Hepatocyte (in vitro differentiated cells): ENCODE measurements at regions not wholly inside any gene's neighbourhood (a gene's known extent, or its start where the extent isn't known, plus 50 kb on each side); places are given as distances from the start of the nearest gene placed in this dataset.

Experiments
- DNase-seq: peaks from one replicate; pipeline ENCODE4 v3.0.0-alpha.2; 2016; ENCODE audit warnings: low spot score
- H2AFZ ChIP-seq: fragments of 200-600 bp; sonication (generic); 2 replicates; pipeline ENCODE4 v1.6.0; 2016; ENCODE audit warnings: antibody characterized with exemption, mild to moderate bottlenecking
- H3K27ac ChIP-seq: fragments of 200-600 bp; sonication (generic); 2 replicates; pipeline ENCODE4 v1.5.1; 2016; ENCODE audit warnings: mild to moderate bottlenecking
- H3K27me3 ChIP-seq: fragments of 200-600 bp; sonication (generic); 2 replicates; pipeline ENCODE4 v1.6.1; 2016
- H3K36me3 ChIP-seq: fragments of 200-600 bp; sonication (generic); replicated peaks from 2 replicates; pipeline ENCODE4 v1.5.1; 2016; ENCODE audit warnings: low read depth; ENCODE audit not compliant: insufficient read depth
- H3K4me1 ChIP-seq: fragments of 200-600 bp; sonication (generic); 2 replicates; pipeline ENCODE4 v1.5.1; 2016; ENCODE audit warnings: mild to moderate bottlenecking, moderate library complexity; ENCODE audit not compliant: insufficient read depth
- H3K4me2 ChIP-seq: fragments of 200-600 bp; sonication (generic); 2 replicates; pipeline ENCODE4 v1.6.0; 2016
- H3K4me3 ChIP-seq: fragments of 200-600 bp; sonication (generic); 2 replicates; pipeline ENCODE4 v1.5.1; 2016; ENCODE audit warnings: mild to moderate bottlenecking
- H3K79me2 ChIP-seq: fragments of 200-600 bp; sonication (generic); 2 replicates; pipeline ENCODE4 v1.6.0; 2017; ENCODE audit warnings: mild to moderate bottlenecking
- H3K9me2 ChIP-seq: fragments of 200-600 bp; sonication (generic); replicated peaks from 2 replicates; pipeline ENCODE4 v1.6.0; 2017; ENCODE audit warnings: mild to moderate bottlenecking; ENCODE audit not compliant: insufficient read depth
- H3K9me3 ChIP-seq: fragments of 200-600 bp; sonication (generic); 2 replicates; pipeline ENCODE4 v1.5.1; 2016; ENCODE audit warnings: low read depth, mild to moderate bottlenecking
- H4K20me1 ChIP-seq: fragments of 200-600 bp; sonication (generic); 2 replicates; pipeline ENCODE4 v1.6.0; 2016; ENCODE audit warnings: mild to moderate bottlenecking; ENCODE audit not compliant: insufficient read depth, poor library complexity, severe bottlenecking
- CTCF ChIP-seq: fragments of 200-600 bp; sonication (generic); IDR thresholded peaks from 2 replicates; pipeline ENCODE4 v1.5.1; 2016; ENCODE audit warnings: antibody characterized with exemption, mild to moderate bottlenecking; ENCODE audit not compliant: poor library complexity
- EZH2 ChIP-seq: fragments of 200-600 bp; sonication (generic); IDR thresholded peaks from 2 replicates; pipeline ENCODE4 v1.6.1; 2016; ENCODE audit warnings: antibody characterized with exemption, mild to moderate bottlenecking, borderline replicate concordance
- EZH2phosphoT487 ChIP-seq: fragments of 200-600 bp; sonication (generic); IDR thresholded peaks from one replicate; pipeline ENCODE4 v1.6.1; 2018; ENCODE audit warnings: antibody characterized with exemption, mild to moderate bottlenecking, low read depth, moderate library complexity; ENCODE audit not compliant: unreplicated experiment, severe bottlenecking
- WGBS: methylation state at CpG from one replicate; pipeline ENCODE4 v1.1.6; 2016; ENCODE audit warnings: low lambda C conversion rate; ENCODE audit errors: missing lambda C conversion rate; 5-methylcytosine and 5-hydroxymethylcytosine counted together

- WGBS = 46% methylated on average over 6 of the region's 6 CpGs
- Histone ChIP-seq H3K9me3 (no peaks in the 10 kb centered on the region), H3K27ac (no peak overlapping the region), H3K4me2 (no peak overlapping the region), H2AFZ (no peak overlapping the region), H3K27me3 (no peaks in the 10 kb centered on the region), H3K36me3 (no peaks in the 10 kb centered on the region), H3K4me3 (no peak overlapping the region), H3K9me2 (no peaks in the 10 kb centered on the region), H4K20me1 (no peaks in the 10 kb centered on the region), H3K4me1 (no peaks in the 10 kb centered on the region), H3K79me2 (no peaks in the 10 kb centered on the region)
- no peak for DNase-seq
- TF ChIP-seq EZH2phosphoT487 (no peak), EZH2 (no peak), CTCF (no peak)
These were observed 126.2 kb upstream of the SMYD2 start for GRCh38 chr1:214154596-214155292.

GRCh38 chr1:214155987-214156625, 124.9 kb upstream of the SMYD2 start:
- no peaks in the 10 kb centered on the region for H3K79me2 ChIP-seq
- no peaks in the 10 kb centered on the region for H3K9me2 ChIP-seq
- H3K36me3 ChIP-seq = no peaks in the 10 kb centered on the region
- 32% methylated on average over 2 of the region's 2 CpGs for WGBS
- no peak overlapping the region for H3K27ac ChIP-seq
- no peak for DNase-seq
- no peaks in the 10 kb centered on the region for H3K27me3 ChIP-seq
- H3K4me2 ChIP-seq = no peak overlapping the region
- H3K4me1 ChIP-seq = no peaks in the 10 kb centered on the region
- H3K9me3 ChIP-seq = no peaks in the 10 kb centered on the region
- TF ChIP-seq EZH2phosphoT487 = no peak
- TF ChIP-seq EZH2 = no peak
- no peak for TF ChIP-seq CTCF
- H3K4me3 ChIP-seq = no peak overlapping the region
- H2AFZ ChIP-seq = no peak overlapping the region
- no peaks in the 10 kb centered on the region for H4K20me1 ChIP-seq

GRCh38 chr1:214164173-214164572, 116.8 kb upstream of the SMYD2 start:
- no peaks in the 10 kb centered on the region for H3K9me3 ChIP-seq
- H3K27me3 ChIP-seq = peaks cover 13% of the 10 kb centered on the region
- H3K4me2 ChIP-seq = no peak overlapping the region
- H3K36me3 ChIP-seq = no peaks in the 10 kb centered on the region
- no peaks in the 10 kb centered on the region for H3K9me2 ChIP-seq
- H3K79me2 ChIP-seq = no peaks in the 10 kb centered on the region
- no peak overlapping the region for H3K4me3 ChIP-seq
- no peak overlapping the region for H3K27ac ChIP-seq
- WGBS = 94% methylated on average over 7 of the region's 7 CpGs
- DNase-seq = no peak
- H4K20me1 ChIP-seq = no peaks in the 10 kb centered on the region
- H2AFZ ChIP-seq = no peak overlapping the region
- no peak for TF ChIP-seq EZH2
- no peak for TF ChIP-seq CTCF
- no peak for TF ChIP-seq EZH2phosphoT487
- no peaks in the 10 kb centered on the region for H3K4me1 ChIP-seq
